ENCODE measurements at regions not wholly inside any gene's neighbourhood (a gene's known extent, or its start where the extent isn't known, plus 50 kb on each side); places are given as distances from the start of the nearest gene placed in this dataset.

DNA sequence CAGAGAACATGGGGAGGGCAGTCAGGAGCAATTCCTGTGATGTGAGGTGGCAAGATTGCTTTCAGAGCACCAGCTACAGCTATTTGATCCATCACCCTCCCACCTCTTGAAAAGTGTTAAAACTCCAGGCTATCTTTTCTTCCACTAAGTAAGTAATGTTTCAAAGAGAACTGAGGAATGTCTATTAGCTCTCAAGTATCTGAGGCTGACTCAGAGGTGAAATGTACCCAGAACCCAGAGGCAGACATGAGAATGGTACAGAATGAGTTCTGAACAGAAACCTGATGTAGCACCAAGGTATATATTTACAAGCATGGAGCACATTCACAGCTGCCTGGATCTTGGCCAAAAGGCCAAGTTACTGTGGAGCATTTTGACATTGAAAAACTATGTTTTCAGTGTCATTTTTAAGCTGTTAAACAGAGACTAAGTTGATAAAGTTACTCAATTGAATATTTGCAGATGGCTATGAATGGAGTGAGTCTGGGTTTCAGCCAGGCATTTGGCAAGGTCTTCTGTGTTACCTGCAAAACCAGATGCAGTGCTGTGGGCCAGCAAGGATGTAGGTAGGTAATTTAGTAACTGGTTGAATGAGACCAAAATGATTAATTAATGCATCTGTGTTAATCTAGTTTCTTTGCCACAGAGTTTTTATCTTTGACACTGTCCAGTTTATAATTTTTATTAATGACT, 227.7 kb upstream of the CD96 start:
- peak; percentile 82 for DNase-seq

- DNase-seq, result no peak
Observed at GRCh38 chr3:111314898-111315297, 227.1 kb upstream of the CD96 start.

DNA sequence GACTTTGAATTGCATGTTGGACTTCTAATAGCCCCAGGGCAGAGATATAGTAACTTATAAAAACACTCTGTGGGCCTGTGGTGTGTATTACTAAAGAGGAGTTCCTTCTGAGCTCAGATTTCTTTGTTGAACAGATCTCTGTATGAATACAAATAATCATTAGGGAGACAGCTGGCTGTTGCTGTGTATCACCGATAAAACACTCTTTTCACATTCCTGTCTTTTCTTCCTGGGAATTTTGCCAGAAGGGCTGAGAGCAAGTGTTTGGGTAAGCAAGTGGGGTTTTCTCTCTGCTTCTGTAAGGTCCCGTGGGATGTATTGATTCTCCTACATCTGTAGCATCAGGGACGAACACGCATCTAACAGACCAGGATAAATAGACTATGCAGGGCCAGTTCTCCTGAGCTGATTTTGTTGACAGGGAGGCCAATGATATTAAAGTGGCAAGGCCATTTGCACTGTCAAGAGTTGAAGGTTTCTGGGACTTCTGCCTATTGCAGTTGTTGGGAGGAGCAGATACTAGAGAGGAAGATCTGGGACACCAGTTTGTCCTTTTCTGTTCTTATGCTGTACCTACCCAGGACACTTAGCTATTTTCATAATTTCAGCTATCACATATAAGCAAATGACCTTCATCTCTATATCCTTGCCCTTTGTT, 225.9 kb upstream of the CD96 start:
- no peak for DNase-seq

- DNase-seq, result no peak
Observed at GRCh38 chr3:111318289-111318688, 223.7 kb upstream of the CD96 start.

- no peak for DNase-seq
Observed at GRCh38 chr3:111319598-111319997, 222.4 kb upstream of the CD96 start.

DNA sequence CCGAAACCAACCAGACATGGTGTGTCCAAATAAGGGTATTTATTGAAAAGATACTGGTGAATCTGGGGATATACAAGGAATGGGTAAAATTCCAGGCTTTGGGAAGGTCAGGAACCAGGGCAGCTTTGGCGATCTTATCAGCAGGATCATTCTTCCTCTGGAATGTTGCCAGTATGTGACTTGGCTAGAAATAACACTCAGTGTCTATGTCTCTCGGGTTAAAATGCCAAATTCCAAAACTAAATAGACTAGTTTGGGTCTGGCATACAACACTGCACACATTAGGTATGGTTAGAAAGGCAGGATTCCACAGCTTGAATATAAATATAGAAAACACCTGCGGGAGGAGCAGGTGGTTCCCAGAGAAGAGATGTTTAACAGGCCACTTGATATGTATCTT, 220.2 kb upstream of the CD96 start:
- peak; percentile 83 for DNase-seq

GRCh38 chr3:111323019-111323418, 219.0 kb upstream of the CD96 start:
- DNase-seq, result no peak

DNA sequence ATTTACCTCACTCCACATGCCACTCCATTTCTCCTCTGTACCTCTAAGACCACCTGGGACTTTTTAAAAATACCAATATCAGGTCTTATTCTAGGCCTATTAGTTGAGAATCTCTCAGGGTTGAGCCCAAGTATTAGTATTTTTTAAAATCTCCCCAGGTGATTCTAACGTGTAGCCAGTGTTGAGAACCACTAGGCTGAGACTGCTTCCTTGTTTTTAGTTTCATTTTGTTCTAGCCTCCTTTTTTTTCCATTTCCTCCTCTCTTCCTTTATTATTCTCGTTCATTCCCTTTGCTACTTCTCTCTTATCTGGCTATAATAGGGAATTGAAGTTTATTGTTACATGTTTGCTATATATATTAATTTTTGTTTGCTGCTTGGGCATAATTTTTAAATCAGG, 217.8 kb upstream of the CD96 start:
- DNase-seq, result no peak

DNA sequence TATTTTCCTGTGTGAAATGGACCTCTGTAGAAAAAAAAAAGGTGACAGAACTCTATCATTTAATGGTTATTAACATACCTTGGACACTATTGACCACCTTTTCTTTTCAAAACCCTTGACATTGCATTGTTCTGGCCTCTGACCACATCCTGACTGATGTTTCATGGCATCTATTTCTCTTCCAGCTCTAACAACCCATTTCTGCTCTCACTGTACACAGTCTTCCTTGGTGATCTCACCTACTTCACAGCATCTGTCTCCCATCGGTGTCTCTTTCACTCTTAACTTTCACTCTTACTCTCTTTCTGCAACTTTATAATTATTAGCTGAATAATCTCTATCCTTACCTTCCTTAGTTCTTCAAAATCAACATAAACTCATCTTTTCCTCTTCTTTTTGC, 217.4 kb upstream of the CD96 start:
- DNase-seq, result no peak

- no peak for DNase-seq
Observed at GRCh38 chr3:111325160-111325718, 216.8 kb upstream of the CD96 start.

GRCh38 chr3:111326144-111326995, 215.6 kb upstream of the CD96 start:
- no peak for DNase-seq

- no peak for DNase-seq
Observed at GRCh38 chr3:111331306-111331705, 210.7 kb upstream of the CD96 start.

DNA sequence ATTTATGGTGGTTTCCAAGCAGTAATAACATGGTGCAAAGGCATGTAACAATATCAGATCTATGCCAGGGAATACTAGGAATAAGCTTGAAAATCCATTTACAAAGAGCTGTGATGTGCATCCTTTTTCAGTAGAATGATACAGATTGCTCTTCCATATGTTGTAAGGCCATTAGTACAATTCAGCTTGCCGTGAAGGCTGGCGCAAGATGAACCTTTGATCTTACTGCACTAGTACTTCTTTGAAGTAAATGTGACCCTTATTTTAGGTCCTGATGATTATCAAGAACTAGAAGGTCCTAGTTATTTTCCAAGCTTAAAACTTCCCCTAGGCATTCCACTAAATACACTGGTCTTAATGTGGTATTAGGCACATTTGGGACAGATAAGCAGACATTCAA, 210.1 kb upstream of the CD96 start:
- DNase-seq, result no peak

GRCh38 chr3:111332488-111333080, 209.4 kb upstream of the CD96 start:
- DNase-seq, result no peak

GRCh38 chr3:111333642-111334041, 208.4 kb upstream of the CD96 start:
- no peak for DNase-seq

- DNase-seq, result peak; percentile 68
Observed at GRCh38 chr3:111335512-111336303, 206.3 kb upstream of the CD96 start.

DNA sequence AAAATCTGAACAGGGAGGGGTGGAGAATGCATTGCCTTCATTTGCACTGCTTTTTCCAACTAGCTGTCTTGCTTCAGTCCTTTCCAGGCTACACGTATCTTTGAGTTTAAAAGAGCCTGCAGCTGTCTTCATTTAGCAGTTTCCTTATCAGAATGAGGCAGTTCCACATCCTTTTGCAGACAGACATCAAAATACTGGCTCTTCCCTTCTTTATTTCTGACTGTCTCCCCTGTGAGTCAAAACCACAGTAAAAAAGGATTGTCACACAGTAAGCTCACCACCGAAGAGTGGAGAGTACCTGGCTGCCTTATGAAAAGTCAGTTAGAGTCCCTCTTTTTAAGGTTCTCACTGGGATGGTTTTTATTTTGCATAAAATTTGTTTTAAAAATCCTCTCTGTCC, 205.5 kb upstream of the CD96 start:
- no peak for DNase-seq

- peak; percentile 84 for DNase-seq
Observed at GRCh38 chr3:111338059-111338698, 203.8 kb upstream of the CD96 start.

DNA sequence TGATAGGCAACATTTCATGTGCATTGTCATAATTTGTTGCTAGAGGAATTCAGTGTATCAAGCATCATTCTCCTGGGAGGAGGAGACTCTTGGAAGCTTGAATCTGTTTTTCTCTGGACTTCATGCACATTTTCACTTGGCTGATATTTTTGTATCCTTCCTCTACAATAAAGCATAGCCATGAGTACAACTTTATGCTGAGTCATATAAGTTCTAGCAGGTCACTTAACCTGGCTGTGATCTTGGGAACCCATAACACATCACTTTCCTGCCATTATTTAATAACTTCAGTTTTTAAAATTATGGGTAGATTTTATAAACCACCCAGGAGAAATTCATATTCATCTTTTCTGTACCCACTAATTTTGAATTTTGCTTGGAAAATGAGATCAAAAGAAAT, 203.0 kb upstream of the CD96 start:
- DNase-seq, result no peak

- no peak for DNase-seq
Observed at GRCh38 chr3:111351334-111351733, 190.7 kb upstream of the CD96 start.

DNA sequence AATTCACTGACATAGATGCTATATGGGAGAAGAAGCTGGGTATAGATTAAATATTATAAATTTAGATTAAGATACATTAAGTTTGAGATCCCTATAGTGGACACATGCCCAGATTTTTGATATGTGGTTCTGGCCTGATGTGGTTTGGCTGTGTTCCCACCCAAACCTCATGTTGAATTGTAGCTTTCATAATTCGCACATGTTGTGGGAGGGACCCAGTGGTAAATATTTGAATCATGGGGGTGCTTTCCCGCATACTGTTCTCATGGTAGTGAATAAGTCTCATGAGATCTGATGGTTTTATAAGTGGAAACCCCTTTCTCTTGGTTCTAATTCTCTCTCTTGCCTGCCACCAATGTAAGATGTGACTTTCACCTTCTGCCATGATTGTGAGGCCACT, 189.4 kb upstream of the CD96 start:
- DNase-seq, result no peak

Measured in islet precursor cell (in vitro differentiated cells).